ENCODE measurements at regions not wholly inside any gene's neighbourhood (a gene's known extent, or its start where the extent isn't known, plus 50 kb on each side); places are given as distances from the start of the nearest gene placed in this dataset.
"Not testable (repeated sequence)": the region's sequence is repeated elsewhere in the genome, so short reads cannot be mapped to it uniquely, and the experiment has no call there.

DNA sequence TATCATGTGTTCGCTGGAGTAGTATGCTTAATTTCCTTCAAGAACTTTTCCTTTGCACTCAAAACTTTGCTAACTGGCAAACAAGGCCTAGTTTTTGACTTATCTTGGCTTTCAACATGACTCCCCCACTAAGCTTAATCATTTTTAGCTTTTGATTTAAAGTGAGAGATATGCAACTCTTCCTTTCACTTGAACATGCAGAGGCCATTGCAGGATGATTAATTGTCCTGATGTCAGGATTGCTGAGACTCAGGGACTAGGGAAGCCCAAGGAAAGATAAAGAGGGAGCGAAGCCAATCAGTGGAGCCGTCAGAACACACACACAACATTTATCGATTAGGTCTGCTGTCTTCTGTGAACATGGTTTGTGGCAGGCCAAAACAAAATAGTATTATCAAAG, 491.4 kb downstream of the CBLN4 start:
- in situ Hi-C loops (cut with HindIII; ENCODE audit: low pct_ligation_motif_present, low pct_unique_long_range_greater_than_20kb, low sequenced_read_pairs) = no loop called here
- no peak for DNase-seq

DNA sequence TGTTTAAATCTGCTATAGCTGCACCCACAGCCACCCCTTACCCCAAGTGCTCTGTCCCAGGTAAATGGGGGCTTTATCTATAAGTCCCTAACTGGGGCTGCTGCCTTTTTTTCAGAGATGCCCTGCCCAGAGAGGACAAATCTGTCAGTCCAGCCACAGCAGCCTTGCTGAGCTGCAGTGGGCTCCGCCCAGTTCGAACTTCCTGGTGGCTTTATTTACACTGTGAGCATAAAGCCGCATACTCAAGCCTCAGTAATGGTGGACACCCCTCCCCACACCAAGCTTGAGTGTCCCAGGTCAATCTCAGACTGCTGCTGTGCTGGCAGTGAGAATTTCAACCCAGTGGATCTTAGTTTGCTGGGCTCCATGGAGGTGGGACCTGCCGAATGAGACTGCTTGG, 505.2 kb downstream of the CBLN4 start:
- no peak for DNase-seq
- in situ Hi-C loops (cut with HindIII; ENCODE audit: low pct_ligation_motif_present, low pct_unique_long_range_greater_than_20kb, low sequenced_read_pairs) = no loop called here

DNA sequence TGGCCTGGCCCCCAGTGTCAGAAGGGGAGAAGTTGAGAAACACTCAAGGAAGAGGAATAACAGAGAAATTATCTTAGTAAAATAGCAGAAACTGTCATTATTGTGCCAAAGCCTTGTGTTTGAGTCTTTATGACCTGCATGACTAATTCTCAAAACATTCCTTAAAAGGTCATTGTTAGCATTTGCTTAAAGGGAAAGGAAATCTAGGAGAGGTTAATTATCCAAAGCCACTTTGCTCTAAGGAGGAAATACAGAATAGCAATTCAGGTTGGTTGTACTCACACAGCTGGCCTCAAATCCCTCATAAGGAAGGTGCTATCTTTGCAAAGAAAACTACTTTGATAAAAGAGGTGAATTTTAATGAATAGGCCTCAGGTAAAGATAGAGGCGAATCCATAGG, 516.7 kb downstream of the CBLN4 start:
- in situ Hi-C loops (cut with HindIII; ENCODE audit: low pct_ligation_motif_present, low pct_unique_long_range_greater_than_20kb, low sequenced_read_pairs) = no loop called here
- no peak for DNase-seq

DNA sequence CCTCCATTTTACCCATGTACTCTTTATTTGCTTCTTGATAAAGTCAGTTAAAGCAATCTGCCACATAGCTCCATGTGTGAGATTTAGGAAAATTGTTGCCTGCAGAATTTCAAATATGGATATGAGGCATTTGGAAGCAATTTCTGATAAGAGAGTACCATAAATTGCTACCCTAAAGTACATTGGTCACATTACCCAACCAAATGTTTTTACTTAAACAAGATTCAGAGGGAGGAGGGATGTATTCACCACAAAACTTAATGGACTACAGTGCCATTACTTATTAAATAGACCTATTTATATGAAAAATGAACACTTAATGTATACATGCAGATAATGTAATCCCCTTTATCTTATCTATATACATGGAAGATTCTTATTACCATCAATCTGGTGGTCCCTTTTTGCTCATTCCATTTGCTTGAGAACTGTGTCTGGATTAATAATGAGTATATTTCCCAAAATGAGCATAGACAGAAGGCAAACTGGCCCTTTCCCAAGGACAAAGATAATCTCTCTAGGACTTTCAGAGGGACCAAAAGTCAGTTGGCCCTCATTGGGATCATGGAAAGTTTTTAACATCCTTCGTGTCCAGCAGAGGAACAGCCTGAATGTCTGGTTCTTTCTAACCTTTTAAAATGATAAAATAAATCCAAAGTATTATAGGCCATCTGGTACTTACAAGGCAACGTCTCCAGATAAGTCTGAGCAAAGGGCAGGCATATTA, 526.4 kb downstream of the CBLN4 start:
- in situ Hi-C loops (cut with HindIII; ENCODE audit: low pct_ligation_motif_present, low pct_unique_long_range_greater_than_20kb, low sequenced_read_pairs) = no loop called here
- no peak for DNase-seq

DNA sequence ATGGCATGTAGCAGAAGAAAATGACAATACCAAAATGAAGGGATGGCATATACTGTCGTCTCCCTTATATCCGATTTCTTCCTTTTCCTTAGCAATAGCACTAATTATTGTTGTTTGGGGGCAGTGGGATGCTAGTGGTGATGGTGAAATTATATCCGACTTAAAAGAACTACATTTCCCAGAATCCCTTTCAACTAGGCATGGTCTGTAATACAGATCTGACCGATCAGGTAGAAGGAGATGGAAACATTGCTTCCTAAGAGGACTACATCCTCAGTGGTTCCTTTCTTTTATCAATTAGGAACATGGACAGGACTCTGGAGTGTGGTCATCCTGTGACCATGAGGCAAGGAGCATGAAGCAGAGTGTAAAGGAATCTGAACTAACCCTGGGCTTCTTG, 532.6 kb downstream of the CBLN4 start:
- in situ Hi-C loops (cut with HindIII; ENCODE audit: low pct_ligation_motif_present, low pct_unique_long_range_greater_than_20kb, low sequenced_read_pairs) = no loop called here
- DNase-seq = no peak

DNA sequence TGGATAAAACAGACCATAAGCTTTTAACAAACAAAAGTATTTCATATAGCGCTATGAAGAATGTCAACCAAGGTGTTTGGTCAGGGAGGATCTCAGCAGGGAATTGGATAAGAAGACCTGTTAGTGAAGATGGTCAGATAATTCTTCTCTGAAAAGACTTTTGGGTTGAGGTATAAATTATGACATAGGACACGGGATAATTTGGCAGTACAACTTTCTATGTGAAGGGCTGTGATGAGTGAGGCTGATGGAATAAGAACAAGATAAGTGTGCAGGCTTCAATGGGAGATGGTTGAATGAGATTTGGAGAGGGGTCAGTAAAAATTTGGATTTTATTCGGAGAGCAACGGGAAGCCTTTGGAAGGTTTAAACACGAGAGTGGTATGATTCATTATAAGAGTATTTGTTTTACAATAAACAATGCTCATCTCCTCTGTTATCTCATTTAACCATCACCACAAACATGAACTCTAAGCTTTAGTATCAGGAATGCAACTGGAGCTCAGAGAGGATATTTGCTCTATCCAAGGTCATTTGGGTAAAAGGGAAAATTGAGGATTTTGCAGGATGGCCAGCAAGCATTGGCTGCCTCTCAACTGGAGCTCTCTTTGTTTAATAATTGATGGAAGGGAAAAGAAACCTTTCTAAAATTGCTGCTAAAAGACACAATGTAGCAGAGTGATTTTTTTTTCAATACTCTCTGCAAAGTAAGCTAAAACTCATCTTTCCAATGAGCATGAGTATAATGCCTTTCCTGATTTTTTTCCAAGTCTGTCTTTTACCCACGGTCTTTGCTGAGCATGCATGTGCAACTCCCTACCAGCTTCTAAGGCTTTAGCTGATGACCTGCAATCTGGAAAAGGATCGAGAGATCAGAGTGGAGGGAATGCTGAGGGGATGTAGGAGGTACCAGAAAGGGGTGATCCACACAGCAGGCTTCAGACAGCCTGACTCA, 534.0 kb downstream of the CBLN4 start:
- in situ Hi-C loops (cut with HindIII; ENCODE audit: low pct_ligation_motif_present, low pct_unique_long_range_greater_than_20kb, low sequenced_read_pairs) = no loop called here
- DNase-seq = no peak

DNA sequence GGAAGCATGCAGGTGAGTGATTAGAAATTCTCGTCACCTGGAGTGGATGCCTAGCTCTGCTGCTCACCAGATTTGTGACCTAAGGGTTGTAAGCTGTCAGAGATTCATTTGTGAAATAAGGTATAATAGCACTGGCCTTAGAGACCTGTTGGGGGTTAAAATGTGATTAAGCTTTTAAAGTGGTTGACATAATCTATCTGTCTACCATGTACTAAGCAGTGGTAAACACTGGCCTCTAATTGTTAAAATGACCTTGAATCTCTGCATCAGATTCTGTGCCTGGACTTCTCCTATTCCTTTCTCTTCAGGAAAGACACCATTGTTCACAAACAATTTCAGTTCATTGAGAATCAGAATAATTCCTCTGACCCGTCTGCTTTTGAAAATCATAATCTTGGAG, 536.2 kb downstream of the CBLN4 start:
- no peak for DNase-seq
- in situ Hi-C loops (cut with HindIII; ENCODE audit: low pct_ligation_motif_present, low pct_unique_long_range_greater_than_20kb, low sequenced_read_pairs) = no loop called here

DNA sequence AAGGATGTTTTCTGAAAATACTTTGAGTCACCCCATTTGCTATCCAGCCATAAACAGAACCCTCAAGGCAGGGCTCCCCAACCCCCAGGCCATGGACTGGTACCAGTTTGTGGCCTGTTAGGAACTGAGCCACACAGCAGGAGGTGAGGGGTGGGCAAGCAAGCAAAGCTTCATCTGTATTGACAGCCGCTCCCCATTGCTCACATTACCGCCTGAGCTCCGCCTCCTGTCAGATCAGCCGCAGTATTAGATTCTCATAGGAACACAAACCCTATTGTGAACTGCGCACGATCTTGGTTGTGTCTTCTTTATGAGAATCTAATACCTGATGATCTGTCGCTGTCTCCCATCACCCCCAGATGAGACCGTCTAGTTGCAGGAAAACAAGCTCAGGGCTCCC, 543.8 kb downstream of the CBLN4 start:
- DNase-seq = no peak
- in situ Hi-C loops (cut with HindIII; ENCODE audit: low pct_ligation_motif_present, low pct_unique_long_range_greater_than_20kb, low sequenced_read_pairs) = no loop called here

DNA sequence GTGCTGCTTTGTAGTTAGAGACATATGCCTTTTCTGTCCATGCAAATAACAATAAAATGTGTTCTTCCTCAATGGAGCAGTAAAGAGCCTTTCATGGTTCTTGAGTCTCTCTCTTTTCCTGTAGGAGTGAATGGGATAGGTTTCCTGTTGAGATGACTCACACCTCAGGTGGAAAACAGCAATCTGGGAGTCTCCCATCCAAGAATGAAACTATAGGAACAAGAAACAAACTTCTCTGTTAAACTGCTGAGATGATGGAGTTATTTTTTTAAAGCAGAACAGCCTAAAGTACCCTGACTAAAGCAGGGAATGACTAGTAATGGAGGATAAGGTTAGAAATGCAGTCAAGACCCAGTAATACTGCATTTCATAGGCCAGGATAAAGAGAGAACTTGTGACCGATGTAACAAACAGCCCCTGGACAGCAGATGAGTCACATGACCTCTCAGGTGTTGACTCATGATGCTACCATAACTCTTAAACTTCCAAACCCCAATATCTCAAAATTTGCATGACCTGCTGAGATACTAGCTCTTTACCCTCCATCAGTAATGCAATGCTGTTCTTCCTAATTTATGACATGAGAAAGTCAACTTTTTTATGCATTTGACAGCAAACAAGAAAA, 548.9 kb downstream of the CBLN4 start:
- DNase-seq = no peak
- in situ Hi-C loops (cut with HindIII; ENCODE audit: low pct_ligation_motif_present, low pct_unique_long_range_greater_than_20kb, low sequenced_read_pairs) = no loop called here

DNA sequence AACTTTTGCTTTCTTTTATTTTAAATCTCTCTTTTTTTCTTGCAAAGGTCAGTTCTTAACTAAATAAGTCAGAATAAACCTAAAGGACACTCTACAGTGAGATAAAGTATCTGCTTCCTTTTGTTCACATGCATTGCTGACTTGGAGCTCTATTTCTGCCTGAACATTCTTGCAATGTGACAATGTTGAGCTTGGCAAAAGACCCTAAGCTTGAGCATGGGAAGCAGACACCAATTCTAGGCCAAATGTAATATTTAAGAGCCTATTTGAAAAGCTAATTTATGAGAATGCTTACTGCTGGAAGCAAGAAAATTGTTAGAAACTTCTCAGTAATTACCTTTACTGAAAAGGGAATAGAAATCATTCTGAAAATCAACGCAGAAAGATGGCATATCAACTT, 556.2 kb downstream of the CBLN4 start:
- in situ Hi-C loops (cut with HindIII; ENCODE audit: low pct_ligation_motif_present, low pct_unique_long_range_greater_than_20kb, low sequenced_read_pairs) = no loop called here

DNA sequence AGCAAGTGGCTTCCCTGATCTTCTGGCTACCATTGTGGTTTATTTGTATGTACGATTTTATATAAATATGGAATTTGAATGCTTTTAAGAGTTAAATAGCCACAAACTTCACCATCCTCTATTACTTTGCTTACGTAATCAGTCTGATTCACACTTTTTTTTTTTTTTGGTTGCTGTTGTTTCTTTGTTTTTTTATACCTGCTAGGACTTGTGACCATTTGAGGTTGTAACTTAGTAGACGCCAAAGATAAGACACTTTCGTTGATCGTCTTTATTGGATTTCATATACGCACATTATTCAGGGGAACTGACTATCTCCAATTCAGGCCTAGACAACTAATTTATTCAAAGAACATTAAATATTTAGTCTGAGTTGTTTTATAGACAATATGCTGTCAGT, 559.0 kb downstream of the CBLN4 start:
- DNase-seq = no peak
- in situ Hi-C loops (cut with HindIII; ENCODE audit: low pct_ligation_motif_present, low pct_unique_long_range_greater_than_20kb, low sequenced_read_pairs) = no loop called here

More for the DNA sequence above, 556.2 kb downstream of the CBLN4 start:
- DNase-seq = no peak

DNA sequence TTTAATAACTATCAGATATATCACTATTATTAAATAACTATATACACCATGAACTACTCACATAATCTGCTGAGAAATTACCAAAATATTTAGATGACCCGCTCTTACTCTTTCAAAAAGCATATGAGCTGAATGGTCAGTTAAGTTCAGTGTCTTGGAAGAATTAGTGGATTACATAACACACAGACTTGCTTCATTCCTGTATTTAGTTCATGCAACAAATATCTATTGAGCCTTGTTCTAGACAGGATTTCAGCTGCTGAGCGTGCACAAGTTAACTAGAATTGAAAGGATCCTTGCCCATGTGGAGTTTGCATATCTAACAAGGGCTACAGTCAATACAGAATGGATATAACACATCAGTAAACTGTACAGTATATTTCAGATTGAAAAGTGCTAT, 566.2 kb downstream of the CBLN4 start:
- DNase-seq = no peak
- in situ Hi-C loops (cut with HindIII; ENCODE audit: low pct_ligation_motif_present, low pct_unique_long_range_greater_than_20kb, low sequenced_read_pairs) = no loop called here

DNA sequence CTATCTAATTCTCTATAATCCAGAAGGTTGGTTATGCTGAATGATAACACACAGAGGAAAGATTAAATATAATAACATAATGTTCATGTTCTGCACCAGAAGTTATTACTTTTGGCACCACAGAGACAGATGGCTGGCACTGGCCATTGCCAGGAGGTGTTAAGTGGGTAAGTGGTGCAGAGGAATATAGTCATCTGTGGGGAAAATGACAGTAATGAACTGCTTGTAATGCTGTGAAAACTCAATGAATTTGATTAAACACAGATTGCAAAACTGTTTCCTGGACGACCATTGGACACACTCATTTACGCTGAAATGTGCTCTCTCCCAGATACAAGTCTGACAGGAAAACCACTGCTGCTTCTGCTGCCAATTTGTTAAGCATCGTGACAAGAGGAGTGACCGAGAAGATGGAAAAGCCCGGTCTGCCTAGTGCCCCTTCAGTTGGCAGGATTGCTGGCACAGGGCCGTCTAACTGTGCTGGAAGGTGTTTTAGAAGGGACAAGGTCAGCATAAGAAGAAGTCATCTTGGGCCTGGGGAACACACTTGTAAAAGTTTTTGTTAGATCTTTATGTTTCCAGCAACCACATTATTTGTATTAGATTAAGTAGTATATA, 567.4 kb downstream of the CBLN4 start:
- in situ Hi-C loops (cut with HindIII; ENCODE audit: low pct_ligation_motif_present, low pct_unique_long_range_greater_than_20kb, low sequenced_read_pairs) = no loop called here
- DNase-seq = no peak

DNA sequence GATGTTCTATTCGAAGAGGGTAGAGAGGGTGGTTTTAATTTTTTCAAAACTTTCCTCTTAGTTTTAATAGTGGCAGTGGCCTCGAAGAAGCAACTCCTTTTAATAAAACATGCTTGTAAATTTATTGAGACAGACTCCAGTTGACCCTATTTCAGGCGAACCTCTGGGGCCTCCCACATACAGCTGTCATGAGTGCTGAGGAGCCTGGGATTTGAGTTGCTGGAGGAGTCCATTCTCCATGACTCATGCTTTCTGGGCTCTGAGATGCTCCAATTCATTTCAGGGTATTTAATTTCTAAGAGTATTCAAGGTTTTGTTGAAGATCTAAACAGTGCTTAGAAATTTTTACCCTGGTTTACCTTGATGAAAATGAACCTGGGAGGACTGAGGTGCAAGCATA, 580.4 kb downstream of the CBLN4 start:
- DNase-seq = no peak
- in situ Hi-C loops (cut with HindIII; ENCODE audit: low pct_ligation_motif_present, low pct_unique_long_range_greater_than_20kb, low sequenced_read_pairs) = no loop called here

DNA sequence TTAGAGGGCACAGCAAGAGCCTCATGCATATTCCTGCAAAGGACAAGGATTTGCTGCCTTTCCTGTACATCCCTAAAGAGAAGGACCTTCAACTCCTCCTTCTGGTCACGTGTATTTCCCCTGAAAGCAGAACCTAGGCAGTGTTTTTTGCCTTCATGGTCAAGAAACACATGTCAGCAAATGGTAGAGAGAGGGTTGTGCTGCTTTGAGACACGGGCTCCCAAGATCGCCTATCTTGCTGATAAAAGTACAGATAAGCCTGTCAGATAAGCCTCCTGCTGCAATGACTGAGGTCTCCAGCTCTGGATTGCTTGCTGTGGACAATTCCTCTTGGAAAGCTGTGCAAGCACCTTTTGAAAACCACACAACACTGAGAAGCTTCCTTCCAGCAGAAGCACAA, 580.8 kb downstream of the CBLN4 start:
- in situ Hi-C loops (cut with HindIII; ENCODE audit: low pct_ligation_motif_present, low pct_unique_long_range_greater_than_20kb, low sequenced_read_pairs) = no loop called here

DNA sequence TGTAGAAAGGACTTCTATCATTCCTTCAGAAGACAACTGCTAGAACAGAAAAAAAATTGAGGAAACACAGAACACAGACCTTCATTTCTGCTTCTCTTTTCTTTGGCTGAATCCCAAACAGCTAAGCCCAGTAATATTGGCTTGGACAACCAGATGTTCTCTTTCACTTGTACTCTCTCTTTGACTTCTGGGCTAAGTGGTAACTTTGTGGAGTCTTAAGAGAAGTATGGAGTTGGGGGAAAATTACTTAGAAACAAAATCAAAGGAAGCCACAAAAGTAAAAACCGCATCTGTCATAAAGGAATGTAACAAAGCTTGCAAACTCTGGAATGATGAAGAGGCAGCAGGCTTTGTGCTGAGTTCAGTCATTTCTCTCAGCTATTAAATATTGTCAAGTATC, 587.5 kb downstream of the CBLN4 start:
- no peak for DNase-seq
- in situ Hi-C loops (cut with HindIII; ENCODE audit: low pct_ligation_motif_present, low pct_unique_long_range_greater_than_20kb, low sequenced_read_pairs) = no loop called here

More for the DNA sequence above, 580.8 kb downstream of the CBLN4 start:
- no peak for DNase-seq

DNA sequence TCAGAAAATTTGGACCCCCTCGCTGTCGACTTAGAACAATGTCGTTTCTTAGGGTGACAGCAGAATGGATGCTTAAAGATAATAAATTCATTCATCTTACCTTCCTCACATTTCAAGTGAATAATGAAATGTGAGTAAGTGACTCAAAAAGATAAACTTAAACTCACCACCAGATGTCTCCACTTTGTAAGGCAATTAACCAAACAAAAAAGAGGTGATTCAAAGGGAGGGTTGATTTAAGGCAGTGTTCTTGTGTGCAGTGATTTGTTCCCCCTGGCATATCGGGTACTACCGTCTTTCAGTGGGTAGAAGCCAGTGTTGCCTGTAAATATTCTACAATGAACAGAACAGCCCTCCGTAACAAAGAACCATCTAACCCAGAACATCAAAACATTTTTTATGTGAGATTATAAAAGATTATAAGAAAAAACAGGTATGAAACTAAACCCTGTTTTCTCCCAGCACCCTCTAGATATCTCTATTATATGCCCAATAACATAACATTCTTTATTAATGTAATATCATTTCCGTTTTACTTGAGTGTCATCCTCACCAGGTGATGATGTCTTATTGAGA, 589.7 kb downstream of the CBLN4 start:
- peak; percentile 35 for DNase-seq
- in situ Hi-C loops (cut with HindIII; ENCODE audit: low pct_ligation_motif_present, low pct_unique_long_range_greater_than_20kb, low sequenced_read_pairs) = no loop called here

DNA sequence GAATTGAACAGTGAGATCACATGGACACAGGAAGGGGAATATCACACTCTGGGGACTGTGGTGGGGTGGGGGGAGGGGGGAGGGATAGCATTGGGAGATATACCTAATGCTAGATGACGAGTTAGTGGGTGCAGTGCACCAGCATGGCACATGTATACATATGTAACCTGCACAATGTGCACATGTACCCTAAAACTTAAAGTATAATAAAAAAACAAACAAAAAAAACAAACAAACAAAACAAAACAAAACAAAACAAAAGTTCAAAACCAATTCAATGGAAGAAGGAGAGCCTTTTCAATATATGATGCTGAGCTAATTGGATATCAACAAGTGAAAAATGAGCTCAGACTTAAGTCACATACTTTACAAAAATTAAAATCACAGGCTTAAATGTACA, 592.8 kb downstream of the CBLN4 start:
- in situ Hi-C loops (cut with HindIII; ENCODE audit: low pct_ligation_motif_present, low pct_unique_long_range_greater_than_20kb, low sequenced_read_pairs); DNase-seq: not testable (repeated sequence)

DNA sequence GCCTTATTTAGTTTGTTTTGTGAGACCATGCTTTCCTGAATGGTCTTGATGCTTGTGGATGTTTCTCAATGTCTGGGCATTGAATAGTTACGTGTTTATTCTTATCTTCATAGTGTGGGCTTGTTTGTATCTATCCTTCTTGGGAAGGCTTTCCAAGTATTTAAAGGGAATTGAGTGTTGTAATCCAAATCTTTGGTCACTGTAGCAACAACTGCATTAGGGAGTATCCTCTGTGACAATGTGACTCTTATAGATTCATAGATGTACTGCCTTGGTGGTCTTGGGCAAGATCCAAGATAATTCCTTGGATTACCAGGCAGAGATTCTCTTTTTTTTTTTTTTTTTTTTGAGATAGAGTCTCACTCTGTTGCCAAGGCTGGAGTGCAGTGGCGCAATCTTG, 598.4 kb downstream of the CBLN4 start:
- DNase-seq = no peak
- in situ Hi-C loops (cut with HindIII; ENCODE audit: low pct_ligation_motif_present, low pct_unique_long_range_greater_than_20kb, low sequenced_read_pairs) = no loop called here

Data from ACHN (cell line).